ENCODE measurements at regions not wholly inside any gene's neighbourhood (a gene's known extent, or its start where the extent isn't known, plus 50 kb on each side); places are given as distances from the start of the nearest gene placed in this dataset.

DNA sequence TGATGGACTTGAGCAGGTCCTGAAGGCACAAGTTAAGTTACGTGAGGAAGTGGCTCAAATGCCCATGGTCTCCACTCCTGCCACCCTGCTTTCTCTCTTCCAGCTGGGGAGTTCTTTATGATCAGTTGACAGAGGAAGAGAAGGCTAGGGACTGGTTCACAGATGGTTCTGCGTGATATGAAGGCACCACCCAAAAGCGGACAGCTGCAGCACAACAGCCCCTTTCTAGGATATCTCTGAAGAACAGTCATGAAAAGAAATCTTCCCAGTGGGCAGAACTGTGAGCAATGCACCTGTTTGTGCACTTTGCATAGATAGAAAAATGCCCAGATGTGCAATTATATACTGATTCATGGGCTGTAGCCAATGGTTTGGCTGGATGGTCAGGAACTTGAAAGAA, 162.4 kb upstream of the FSCB start:
- TF ChIP-seq, protein P1, sequence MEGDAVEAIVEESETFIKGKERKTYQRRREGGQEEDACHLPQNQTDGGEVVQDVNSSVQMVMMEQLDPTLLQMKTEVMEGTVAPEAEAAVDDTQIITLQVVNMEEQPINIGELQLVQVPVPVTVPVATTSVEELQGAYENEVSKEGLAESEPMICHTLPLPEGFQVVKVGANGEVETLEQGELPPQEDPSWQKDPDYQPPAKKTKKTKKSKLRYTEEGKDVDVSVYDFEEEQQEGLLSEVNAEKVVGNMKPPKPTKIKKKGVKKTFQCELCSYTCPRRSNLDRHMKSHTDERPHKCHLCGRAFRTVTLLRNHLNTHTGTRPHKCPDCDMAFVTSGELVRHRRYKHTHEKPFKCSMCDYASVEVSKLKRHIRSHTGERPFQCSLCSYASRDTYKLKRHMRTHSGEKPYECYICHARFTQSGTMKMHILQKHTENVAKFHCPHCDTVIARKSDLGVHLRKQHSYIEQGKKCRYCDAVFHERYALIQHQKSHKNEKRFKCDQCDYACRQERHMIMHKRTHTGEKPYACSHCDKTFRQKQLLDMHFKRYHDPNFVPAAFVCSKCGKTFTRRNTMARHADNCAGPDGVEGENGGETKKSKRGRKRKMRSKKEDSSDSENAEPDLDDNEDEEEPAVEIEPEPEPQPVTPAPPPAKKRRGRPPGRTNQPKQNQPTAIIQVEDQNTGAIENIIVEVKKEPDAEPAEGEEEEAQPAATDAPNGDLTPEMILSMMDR (IDR thresholded peaks at IDR 0.05; ENCODE audit: low read depth, low read length), result no peak
- TF ChIP-seq EZH2phosphoT487 (IDR thresholded peaks at IDR 0.05; ENCODE audit: low read depth), result no peak
